Left lung (tissue), 4 donors: ENCODE measurements at regions not wholly inside any gene's neighbourhood (a gene's known extent, or its start where the extent isn't known, plus 50 kb on each side); places are given as distances from the start of the nearest gene placed in this dataset.

Source experiments
- ATAC-seq: fragments of 200-7000 bp; cut with Tn5 transposase; one replicate; pipeline ENCODE4 v1.9.1; 2020; ENCODE audit warnings: moderate library complexity
- DNase-seq, 4 donors: peaks; one replicate each; pipeline ENCODE4 v3.0.0-alpha.2; 2013 to 2020
- H3K27ac ChIP-seq, 2 donors: fragments of 200-600 bp; sonication (generic) in 1 of 2; one replicate each; pipeline versions ENCODE4 v1.5.0 to v1.8.0; 2020 to 2021
- H3K27me3 ChIP-seq, 2 donors: fragments of 200-600 bp; sonication (generic) in 1 of 2; one replicate each; pipeline versions ENCODE4 v1.5.0 to v1.8.0; 2020 to 2021
- H3K36me3 ChIP-seq, 2 donors: fragments of 200-600 bp; sonication (generic) in 1 of 2; one replicate each; pipeline versions ENCODE4 v1.5.0 to v1.8.0; 2020 to 2021
- H3K4me1 ChIP-seq, 2 donors: fragments of 200-600 bp; one replicate each; pipeline ENCODE4 v1.8.0; 2021
- H3K4me3 ChIP-seq, 2 donors: fragments of 200-600 bp; sonication (generic) in 1 of 2; one replicate each; pipeline versions ENCODE4 v1.5.0 to v1.8.0; 2020 to 2021; ENCODE audit warnings: mild to moderate bottlenecking in 1 of 2
- H3K9me3 ChIP-seq, 2 donors: fragments of 200-600 bp; sonication (generic) in 1 of 2; one replicate each; pipeline versions ENCODE4 v1.5.0 to v1.8.0; 2020 to 2021
- CTCF ChIP-seq, 2 donors: fragments of 200-600 bp; sonication (generic) in 1 of 2; IDR thresholded peaks; one replicate each; pipeline versions ENCODE4 v1.5.0 to v1.8.0; 2021; ENCODE audit warnings: antibody characterized with exemption in 2 of 2
- intact Hi-C, 2 donors: fragments of 100-400 bp; cut with DNase I; formaldehyde crosslinking; loops; one replicate each; pipeline versions ENCODE4 v1.11.2 to v1.14.2; 2022
- donor health status: DM: no; HTN: yes; CAD: no.
- donor health status: DM: no; HTN: no; CAD: no.

GRCh38 chr4:187865914-187866313, 129.7 kb upstream of the ZFP42 start:
- Histone ChIP-seq H3K9me3 (no peaks in the 10 kb centered on the region), H3K27me3 (no peaks in the 10 kb centered on the region), H3K36me3 (no peaks in the 10 kb centered on the region), H3K4me3 (no peak overlapping the region), H3K27ac (no peak overlapping the region), H3K4me1 (no peaks in the 10 kb centered on the region)
- no peak for TF ChIP-seq CTCF (IDR thresholded peaks at IDR 0.05)
- DNase-seq = no peak
- ATAC-seq = no peak
- intact Hi-C loops = no loop called here

GRCh38 chr4:187883049-187883448, 112.5 kb upstream of the ZFP42 start:
- intact Hi-C loops = no loop called here
- ATAC-seq = no peak
- H3K9me3 ChIP-seq = peaks cover 0 to 11% of the 10 kb centered on the region in 2 donors
- H3K4me1 ChIP-seq = no peaks in the 10 kb centered on the region
- H3K27me3 ChIP-seq = no peaks in the 10 kb centered on the region
- TF ChIP-seq CTCF (IDR thresholded peaks at IDR 0.05) = no peak
- DNase-seq = no peak
- no peak overlapping the region for H3K4me3 ChIP-seq
- no peak overlapping the region for H3K27ac ChIP-seq
- H3K36me3 ChIP-seq = no peaks in the 10 kb centered on the region

GRCh38 chr4:187883836-187884475, 111.6 kb upstream of the ZFP42 start:
- Histone ChIP-seq H3K4me1 (no peaks in the 10 kb centered on the region), H3K9me3 (peaks cover 0 to 11% of the 10 kb centered on the region in 2 donors), H3K36me3 (no peaks in the 10 kb centered on the region), H3K4me3 (no peak overlapping the region), H3K27ac (no peak overlapping the region), H3K27me3 (no peaks in the 10 kb centered on the region)
- no peak for TF ChIP-seq CTCF (IDR thresholded peaks at IDR 0.05)
- intact Hi-C loops = no loop called here
- no peak for ATAC-seq
- no peak for DNase-seq

- TF ChIP-seq CTCF (IDR thresholded peaks at IDR 0.05) = no peak
- ATAC-seq (no peak), DNase-seq (no peak)
- intact Hi-C loops = no loop called here
- H3K27ac ChIP-seq = no peak overlapping the region
- H3K9me3 ChIP-seq = peaks cover 0 to 8% of the 10 kb centered on the region in 2 donors
- H3K27me3 ChIP-seq = no peaks in the 10 kb centered on the region
- H3K36me3 ChIP-seq = no peaks in the 10 kb centered on the region
- H3K4me3 ChIP-seq = no peak overlapping the region
- H3K4me1 ChIP-seq = no peaks in the 10 kb centered on the region
Observed at GRCh38 chr4:187887906-187888305, 107.7 kb upstream of the ZFP42 start.

- TF ChIP-seq CTCF (IDR thresholded peaks at IDR 0.05) = no peak
- Histone ChIP-seq H3K27me3 (no peaks in the 10 kb centered on the region), H3K36me3 (no peaks in the 10 kb centered on the region), H3K9me3 (peaks cover 0 to 8% of the 10 kb centered on the region in 2 donors), H3K4me1 (no peaks in the 10 kb centered on the region), H3K4me3 (no peak overlapping the region), H3K27ac (no peak overlapping the region)
- ATAC-seq (no peak), DNase-seq (no peak)
- intact Hi-C loops = no loop called here
Observed at GRCh38 chr4:187889651-187890050, 105.9 kb upstream of the ZFP42 start.
